K562 (cell line): ENCODE measurements at regions not wholly inside any gene's neighbourhood (a gene's known extent, or its start where the extent isn't known, plus 50 kb on each side); places are given as distances from the start of the nearest gene placed in this dataset.

ENCODE experiments used
- ATAC-seq: fragments of 200-7000 bp; cut with Tn5 transposase; 3 replicates; pipeline ENCODE4 v1.9.1; 2020; ENCODE audit warnings: moderate library complexity
- BruUV-seq: library from RNA; stranded (reverse); fragments of 400-500 nt; replicated peaks from 2 replicates; lab custom pipeline; 2021; lab: Mats Ljungman, UMichigan
- CTCF ChIA-PET: fragments of 300-600 bp; formaldehyde crosslinking; extraction: SDS; loops from one replicate; lab custom pipeline; 2021; ENCODE audit warnings: low intra/inter-chr PET ratio; lab: Yijun Ruan, JAX
- POLR2A ChIA-PET: fragments of 300-600, 350-650 bp; sonication (Branson Sonifier 250); formaldehyde crosslinking; extraction: SDS; loops from one replicate; lab custom pipeline; 2021; ENCODE audit warnings: antibody characterized with exemption, inconsistent platforms; lab: Yijun Ruan, JAX
- DNase-seq, 4 experiments: peaks; one replicate each; pipeline versions ENCODE4 v3.0.0 to v3.0.0-alpha.2; 2011 to 2018; ENCODE audit warnings: low spot score in 3 of 4, mixed read lengths in 3 of 4; ENCODE audit errors: extremely low read depth in 1 of 4
- FAIRE-seq: peaks from 2 replicates; lab custom pipeline; 2011; peaks lifted over from hg19 to GRCh38; lab: Jason Lieb, UNC
- H2AFZ ChIP-seq: 2 replicates; pipeline ENCODE4 v1.6.0; 2011; ENCODE audit warnings: low read depth, low read length, control low read depth, inconsistent platforms
- H3K27ac ChIP-seq: fragments of 200-600 bp; 3 replicates; pipeline ENCODE4 v1.8.0; 2011; ENCODE audit warnings: low read depth, mild to moderate bottlenecking, control low read depth, inconsistent platforms, low read length, moderate library complexity, mixed read lengths; ENCODE audit errors: extremely low read depth
- H3K27me3 ChIP-seq, 2 experiments: fragments of 300-600 bp in 1 of 2; 2 replicates in 1 of 2; 3 replicates in 1 of 2; pipeline versions ENCODE4 v1.6.0 to v1.8.0; 2011; ENCODE audit warnings: inconsistent platforms in 2 of 2, low read length in 2 of 2, mild to moderate bottlenecking in 1 of 2, mixed read lengths in 1 of 2, moderate library complexity in 1 of 2; ENCODE audit not compliant: control insufficient read depth in 2 of 2, insufficient read depth in 2 of 2
- H3K36me3 ChIP-seq: fragments of 300-600 bp; 3 replicates; pipeline ENCODE4 v1.8.0; 2011; ENCODE audit warnings: mild to moderate bottlenecking, low read length, inconsistent platforms; ENCODE audit not compliant: control insufficient read depth, insufficient read depth
- H3K4me1 ChIP-seq, 2 experiments: fragments of 200-600 bp in 1 of 2; replicated peaks in 1 of 2; 2 replicates in 1 of 2; 3 replicates in 1 of 2; pipeline versions ENCODE4 v1.5.1 to v1.8.0; 2011; ENCODE audit warnings: inconsistent platforms in 2 of 2, low read length in 2 of 2, mild to moderate bottlenecking in 1 of 2, mixed read lengths in 1 of 2, moderate library complexity in 1 of 2; ENCODE audit not compliant: control insufficient read depth in 2 of 2, insufficient read depth in 2 of 2
- H3K4me2 ChIP-seq: 2 replicates; pipeline ENCODE4 v1.6.1; 2011; ENCODE audit warnings: low read length, control low read depth, inconsistent platforms, mixed read lengths; ENCODE audit not compliant: insufficient read depth
- H3K4me3 ChIP-seq: fragments of 200-600 bp; sonication (generic), shearing (Covaris generic); 2 replicates; pipeline ENCODE4 v1.5.1; 2016; ENCODE audit warnings: control low read depth, inconsistent platforms
- H3K79me2 ChIP-seq: fragments of 200-600 bp; 3 replicates; pipeline ENCODE4 v1.8.0; 2011; ENCODE audit warnings: low read length, inconsistent platforms; ENCODE audit not compliant: control insufficient read depth, insufficient read depth
- H3K9ac ChIP-seq, 2 experiments: 2 replicates each; pipeline versions ENCODE4 v1.6.0 to v1.6.1; 2011; ENCODE audit warnings: low read depth in 2 of 2, low read length in 2 of 2, control low read depth in 1 of 2, inconsistent platforms in 1 of 2, mild to moderate bottlenecking in 1 of 2, mixed read lengths in 1 of 2; ENCODE audit not compliant: insufficient read depth in 1 of 2
- H3K9me1 ChIP-seq: one replicate; pipeline ENCODE4 v1.6.0; 2011; ENCODE audit warnings: inconsistent platforms, mild to moderate bottlenecking, low read length, moderate library complexity; ENCODE audit not compliant: control insufficient read depth, insufficient read depth
- H3K9me3 ChIP-seq: replicated peaks from 2 replicates; pipeline ENCODE4 v1.5.1; 2011; ENCODE audit warnings: low read depth, low read length, inconsistent platforms; ENCODE audit not compliant: control insufficient read depth, insufficient read depth
- H4K20me1 ChIP-seq: replicated peaks from 2 replicates; pipeline ENCODE4 v1.6.1; 2011; ENCODE audit warnings: low read length, inconsistent platforms, mixed read lengths; ENCODE audit not compliant: control insufficient read depth, insufficient read depth
- GATAD2A ChIP-seq: fragments of 450-650 bp; IDR thresholded peaks from 2 replicates; pipeline ENCODE4 v1.6.1; 2017
- HEY1 ChIP-seq: fragments of 250-450 bp; sonication (Bioruptor Pico); IDR thresholded peaks from 2 replicates; pipeline ENCODE4 v1.5.0; 2020; ENCODE audit warnings: mild to moderate bottlenecking, moderate library complexity, borderline replicate concordance
- HNRNPLL ChIP-seq: fragments of 200-400 bp; formaldehyde crosslinking; IDR thresholded peaks from 2 replicates; pipeline ENCODE4 v1.6.1; 2017; ENCODE audit warnings: low read length, low read depth, mild to moderate bottlenecking; ENCODE audit not compliant: poor library complexity, severe bottlenecking
- LEF1 ChIP-seq: fragments of 450-650 bp; IDR thresholded peaks from 2 replicates; pipeline ENCODE4 v1.6.1; 2016; ENCODE audit warnings: mild to moderate bottlenecking
- MEF2D ChIP-seq: conservative IDR thresholded peaks from 2 replicates; pipeline ENCODE4 v1.6.1; 2016; ENCODE audit warnings: low read depth, missing genetic modification characterization, missing compliant biosample characterization
- MYBL2 ChIP-seq, 2 experiments: fragments of 450-650 bp in 1 of 2; sonication (generic) in 1 of 2; formaldehyde crosslinking in 1 of 2; IDR thresholded peaks; 2 replicates each; pipeline versions ENCODE4 v1.6.1 to v1.8.1; 2017 to 2022; ENCODE audit warnings: borderline replicate concordance in 1 of 2, inconsistent platforms in 1 of 2, low read depth in 1 of 2, mild to moderate bottlenecking in 1 of 2, missing genetic modification reagents in 1 of 2, moderate library complexity in 1 of 2
- PHF20 ChIP-seq: fragments of 450-650 bp; IDR thresholded peaks from 2 replicates; pipeline ENCODE4 v1.6.1; 2018; ENCODE audit not compliant: partially characterized antibody
- RAD51 ChIP-seq: fragments of 450-650 bp; IDR thresholded peaks from 2 replicates; pipeline ENCODE4 v1.7.1; 2016; ENCODE audit warnings: low read depth, mild to moderate bottlenecking, borderline replicate concordance
- ZNF217 ChIP-seq: sonication (generic); formaldehyde crosslinking; IDR thresholded peaks from 2 replicates; pipeline ENCODE4 v1.8.0; 2022; ENCODE audit warnings: mild to moderate bottlenecking, missing genetic modification reagents
- ZSCAN29 ChIP-seq: fragments of 450-650 bp; IDR thresholded peaks from 2 replicates; pipeline ENCODE4 v1.6.1; 2017
- WGBS: fragments of 100-300 bp; shearing (Covaris generic); methylation state at CpG from one replicate; pipeline ENCODE4 v1.1.6; 2016; ENCODE audit warnings: low coverage, mixed read lengths; ENCODE audit not compliant: insufficient coverage; ENCODE audit errors: missing lambda C conversion rate; 5-methylcytosine and 5-hydroxymethylcytosine counted together
- in situ Hi-C: fragments of 300-500 bp; cut with MboI; formaldehyde crosslinking; loops from 4 replicates; pipeline ENCODE4 v1.15.0; 2018; ENCODE audit warnings: inconsistent platforms, mixed read lengths
- intact Hi-C: fragments of 100-400 bp; cut with micrococcal nuclease; formaldehyde crosslinking; loops from 2 replicates; pipeline ENCODE4 v1.14.2; 2022
- TF ChIP-seq, protein P1 (sequence below): fragments of 200-600 bp; sonication (generic); IDR thresholded peaks from one replicate; pipeline ENCODE4 v1.6.1; 2012; ENCODE audit warnings: mild to moderate bottlenecking, low read depth, low read length, inconsistent platforms
- TF ChIP-seq, protein P2 (sequence below): fragments of 450-650 bp; IDR thresholded peaks from 2 replicates; pipeline ENCODE4 v1.6.1; 2016; ENCODE audit warnings: antibody characterized with exemption

DNA sequence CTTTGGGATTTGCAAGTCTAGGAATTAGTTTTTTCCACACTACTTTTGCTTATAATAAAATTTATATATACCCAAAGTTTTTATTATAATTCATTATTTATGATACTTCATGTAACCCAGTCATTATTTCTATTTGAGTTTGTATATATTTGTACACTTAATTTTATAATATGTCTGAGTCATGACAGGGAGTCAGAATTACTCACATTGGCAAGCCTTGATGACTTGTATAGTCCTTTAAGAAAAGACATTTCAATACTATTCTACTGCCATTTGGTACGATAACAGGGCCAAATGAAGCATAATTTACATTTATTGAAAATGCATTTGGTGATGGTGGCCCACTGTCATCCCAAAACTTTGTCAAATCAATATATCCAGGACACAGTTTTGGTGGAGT, 95.9 kb upstream of the UNC13C start:
- in situ Hi-C loops (no loop called here), intact Hi-C loops (no loop called here)
- no peaks in the 10 kb centered on the region for H3K9me3 ChIP-seq
- ChIA-PET CTCF (no interaction called here), POLR2A (no interaction called here)
- DNase-seq (no peak), ATAC-seq (no peak), FAIRE-seq (no peak)
- BruUV-seq: no TSS peak
- H3K4me3 ChIP-seq: no peak overlapping the region
- H3K27me3 ChIP-seq: no peaks in the 10 kb centered on the region
- H3K36me3 ChIP-seq: no peaks in the 10 kb centered on the region
- WGBS: 0% methylated on average over 1 of the region's 1 CpG
- H3K79me2 ChIP-seq: no peaks in the 10 kb centered on the region
- no peaks in the 10 kb centered on the region for H3K9me1 ChIP-seq
- H4K20me1 ChIP-seq: no peaks in the 10 kb centered on the region
- no peak overlapping the region for H3K27ac ChIP-seq
- H2AFZ ChIP-seq: no peak overlapping the region
- no peaks in the 10 kb centered on the region for H3K4me1 ChIP-seq
- H3K9ac ChIP-seq: no peak overlapping the region
- H3K4me2 ChIP-seq: no peak overlapping the region
- TF ChIP-seq HEY1 (CRISPR knock-in tag): no peak
- TF ChIP-seq LEF1: no peak
- no peak for TF ChIP-seq ZSCAN29
- TF ChIP-seq MYBL2 (IDR thresholded peaks at IDR 0.05; ENCODE audit: low read depth): no peak
- no peak for TF ChIP-seq MYBL2 (CRISPR knock-in tag; IDR thresholded peaks at IDR 0.05; ENCODE audit: borderline replicate concordance)
- no peak for TF ChIP-seq PHF20
- no peak for TF ChIP-seq RAD51
- TF ChIP-seq, protein P1, sequence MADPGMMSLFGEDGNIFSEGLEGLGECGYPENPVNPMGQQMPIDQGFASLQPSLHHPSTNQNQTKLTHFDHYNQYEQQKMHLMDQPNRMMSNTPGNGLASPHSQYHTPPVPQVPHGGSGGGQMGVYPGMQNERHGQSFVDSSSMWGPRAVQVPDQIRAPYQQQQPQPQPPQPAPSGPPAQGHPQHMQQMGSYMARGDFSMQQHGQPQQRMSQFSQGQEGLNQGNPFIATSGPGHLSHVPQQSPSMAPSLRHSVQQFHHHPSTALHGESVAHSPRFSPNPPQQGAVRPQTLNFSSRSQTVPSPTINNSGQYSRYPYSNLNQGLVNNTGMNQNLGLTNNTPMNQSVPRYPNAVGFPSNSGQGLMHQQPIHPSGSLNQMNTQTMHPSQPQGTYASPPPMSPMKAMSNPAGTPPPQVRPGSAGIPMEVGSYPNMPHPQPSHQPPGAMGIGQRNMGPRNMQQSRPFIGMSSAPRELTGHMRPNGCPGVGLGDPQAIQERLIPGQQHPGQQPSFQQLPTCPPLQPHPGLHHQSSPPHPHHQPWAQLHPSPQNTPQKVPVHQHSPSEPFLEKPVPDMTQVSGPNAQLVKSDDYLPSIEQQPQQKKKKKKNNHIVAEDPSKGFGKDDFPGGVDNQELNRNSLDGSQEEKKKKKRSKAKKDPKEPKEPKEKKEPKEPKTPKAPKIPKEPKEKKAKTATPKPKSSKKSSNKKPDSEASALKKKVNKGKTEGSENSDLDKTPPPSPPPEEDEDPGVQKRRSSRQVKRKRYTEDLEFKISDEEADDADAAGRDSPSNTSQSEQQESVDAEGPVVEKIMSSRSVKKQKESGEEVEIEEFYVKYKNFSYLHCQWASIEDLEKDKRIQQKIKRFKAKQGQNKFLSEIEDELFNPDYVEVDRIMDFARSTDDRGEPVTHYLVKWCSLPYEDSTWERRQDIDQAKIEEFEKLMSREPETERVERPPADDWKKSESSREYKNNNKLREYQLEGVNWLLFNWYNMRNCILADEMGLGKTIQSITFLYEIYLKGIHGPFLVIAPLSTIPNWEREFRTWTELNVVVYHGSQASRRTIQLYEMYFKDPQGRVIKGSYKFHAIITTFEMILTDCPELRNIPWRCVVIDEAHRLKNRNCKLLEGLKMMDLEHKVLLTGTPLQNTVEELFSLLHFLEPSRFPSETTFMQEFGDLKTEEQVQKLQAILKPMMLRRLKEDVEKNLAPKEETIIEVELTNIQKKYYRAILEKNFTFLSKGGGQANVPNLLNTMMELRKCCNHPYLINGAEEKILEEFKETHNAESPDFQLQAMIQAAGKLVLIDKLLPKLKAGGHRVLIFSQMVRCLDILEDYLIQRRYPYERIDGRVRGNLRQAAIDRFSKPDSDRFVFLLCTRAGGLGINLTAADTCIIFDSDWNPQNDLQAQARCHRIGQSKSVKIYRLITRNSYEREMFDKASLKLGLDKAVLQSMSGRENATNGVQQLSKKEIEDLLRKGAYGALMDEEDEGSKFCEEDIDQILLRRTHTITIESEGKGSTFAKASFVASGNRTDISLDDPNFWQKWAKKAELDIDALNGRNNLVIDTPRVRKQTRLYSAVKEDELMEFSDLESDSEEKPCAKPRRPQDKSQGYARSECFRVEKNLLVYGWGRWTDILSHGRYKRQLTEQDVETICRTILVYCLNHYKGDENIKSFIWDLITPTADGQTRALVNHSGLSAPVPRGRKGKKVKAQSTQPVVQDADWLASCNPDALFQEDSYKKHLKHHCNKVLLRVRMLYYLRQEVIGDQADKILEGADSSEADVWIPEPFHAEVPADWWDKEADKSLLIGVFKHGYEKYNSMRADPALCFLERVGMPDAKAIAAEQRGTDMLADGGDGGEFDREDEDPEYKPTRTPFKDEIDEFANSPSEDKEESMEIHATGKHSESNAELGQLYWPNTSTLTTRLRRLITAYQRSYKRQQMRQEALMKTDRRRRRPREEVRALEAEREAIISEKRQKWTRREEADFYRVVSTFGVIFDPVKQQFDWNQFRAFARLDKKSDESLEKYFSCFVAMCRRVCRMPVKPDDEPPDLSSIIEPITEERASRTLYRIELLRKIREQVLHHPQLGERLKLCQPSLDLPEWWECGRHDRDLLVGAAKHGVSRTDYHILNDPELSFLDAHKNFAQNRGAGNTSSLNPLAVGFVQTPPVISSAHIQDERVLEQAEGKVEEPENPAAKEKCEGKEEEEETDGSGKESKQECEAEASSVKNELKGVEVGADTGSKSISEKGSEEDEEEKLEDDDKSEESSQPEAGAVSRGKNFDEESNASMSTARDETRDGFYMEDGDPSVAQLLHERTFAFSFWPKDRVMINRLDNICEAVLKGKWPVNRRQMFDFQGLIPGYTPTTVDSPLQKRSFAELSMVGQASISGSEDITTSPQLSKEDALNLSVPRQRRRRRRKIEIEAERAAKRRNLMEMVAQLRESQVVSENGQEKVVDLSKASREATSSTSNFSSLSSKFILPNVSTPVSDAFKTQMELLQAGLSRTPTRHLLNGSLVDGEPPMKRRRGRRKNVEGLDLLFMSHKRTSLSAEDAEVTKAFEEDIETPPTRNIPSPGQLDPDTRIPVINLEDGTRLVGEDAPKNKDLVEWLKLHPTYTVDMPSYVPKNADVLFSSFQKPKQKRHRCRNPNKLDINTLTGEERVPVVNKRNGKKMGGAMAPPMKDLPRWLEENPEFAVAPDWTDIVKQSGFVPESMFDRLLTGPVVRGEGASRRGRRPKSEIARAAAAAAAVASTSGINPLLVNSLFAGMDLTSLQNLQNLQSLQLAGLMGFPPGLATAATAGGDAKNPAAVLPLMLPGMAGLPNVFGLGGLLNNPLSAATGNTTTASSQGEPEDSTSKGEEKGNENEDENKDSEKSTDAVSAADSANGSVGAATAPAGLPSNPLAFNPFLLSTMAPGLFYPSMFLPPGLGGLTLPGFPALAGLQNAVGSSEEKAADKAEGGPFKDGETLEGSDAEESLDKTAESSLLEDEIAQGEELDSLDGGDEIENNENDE: no peak
- TF ChIP-seq MEF2D (tag): no peak
- no peak for TF ChIP-seq HNRNPLL
- TF ChIP-seq, protein P2, sequence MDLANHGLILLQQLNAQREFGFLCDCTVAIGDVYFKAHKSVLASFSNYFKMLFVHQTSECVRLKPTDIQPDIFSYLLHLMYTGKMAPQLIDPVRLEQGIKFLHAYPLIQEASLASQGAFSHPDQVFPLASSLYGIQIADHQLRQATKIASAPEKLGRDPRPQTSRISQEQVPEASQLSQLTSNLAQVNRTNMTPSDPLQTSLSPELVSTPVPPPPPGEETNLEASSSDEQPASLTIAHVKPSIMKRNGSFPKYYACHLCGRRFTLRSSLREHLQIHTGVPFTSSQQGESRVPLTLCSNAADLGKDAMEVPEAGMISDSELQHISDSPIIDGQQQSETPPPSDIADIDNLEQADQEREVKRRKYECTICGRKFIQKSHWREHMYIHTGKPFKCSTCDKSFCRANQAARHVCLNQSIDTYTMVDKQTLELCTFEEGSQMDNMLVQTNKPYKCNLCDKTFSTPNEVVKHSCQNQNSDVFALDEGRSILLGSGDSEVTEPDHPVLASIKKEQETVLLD: no peak
- TF ChIP-seq GATAD2A: no peak
- TF ChIP-seq ZNF217 (CRISPR knock-in tag): no peak
